ENCODE measurements at regions not wholly inside any gene's neighbourhood (a gene's known extent, or its start where the extent isn't known, plus 50 kb on each side); places are given as distances from the start of the nearest gene placed in this dataset.

- TF ChIP-seq CTCF (IDR thresholded peaks at IDR 0.05) (no peak), EZH2phosphoT487 (IDR thresholded peaks at IDR 0.05) (no peak)
Observed at GRCh38 chr3:153259956-153260355, 97.9 kb downstream of the RAP2B start.
